H1 (cell line): ENCODE measurements at regions not wholly inside any gene's neighbourhood (a gene's known extent, or its start where the extent isn't known, plus 50 kb on each side); places are given as distances from the start of the nearest gene placed in this dataset.

ENCODE experiments used
- CTCF ChIA-PET: fragments of 300-600 bp; sonication (Branson Sonifier 250); formaldehyde crosslinking; loops from one replicate; lab custom pipeline; 2021; ENCODE audit not compliant: partially characterized antibody; lab: Charles Lee
- POLR2A ChIA-PET: fragments of 300-600 bp; sonication (Branson Sonifier 250); formaldehyde crosslinking; loops from one replicate; lab custom pipeline; 2021; ENCODE audit warnings: inconsistent platforms; ENCODE audit not compliant: partially characterized antibody; lab: Charles Lee
- DNase-seq, 2 experiments: peaks; one replicate each; pipeline versions ENCODE4 v3.0.0 to v3.0.0-alpha.2; 2010 to 2022; ENCODE audit warnings: low spot score in 2 of 2, low read depth in 1 of 2, mixed read lengths in 1 of 2
- FAIRE-seq: peaks from 2 replicates; lab custom pipeline; 2011; peaks lifted over from hg19 to GRCh38; lab: Jason Lieb, UNC
- H2AFZ ChIP-seq: 2 replicates; pipeline ENCODE4 v1.8.1; 2012; ENCODE audit warnings: low read length, inconsistent platforms
- H2AK5ac ChIP-seq: 2 replicates; pipeline ENCODE4 v1.6.1; 2013; ENCODE audit warnings: low read depth, low read length
- H2BK120ac ChIP-seq: replicated peaks from 2 replicates; pipeline ENCODE3; 2013; ENCODE audit warnings: low read depth, low read length, inconsistent platforms
- H2BK12ac ChIP-seq: 2 replicates; pipeline ENCODE4 v1.6.1; 2013; ENCODE audit warnings: low read depth, low read length
- H2BK15ac ChIP-seq: 2 replicates; pipeline ENCODE4 v1.6.1; 2013; ENCODE audit warnings: low read length
- H2BK20ac ChIP-seq: 2 replicates; pipeline ENCODE4 v1.6.1; 2013; ENCODE audit warnings: low read length
- H2BK5ac ChIP-seq: 2 replicates; pipeline ENCODE4 v1.6.1; 2013; ENCODE audit warnings: low read depth, low read length
- H3K14ac ChIP-seq: 2 replicates; pipeline ENCODE4 v1.6.1; 2013; ENCODE audit warnings: inconsistent platforms; ENCODE audit not compliant: insufficient read length
- H3K18ac ChIP-seq: 2 replicates; pipeline ENCODE4 v1.6.1; 2013; ENCODE audit warnings: low read length; ENCODE audit errors: extremely low read depth
- H3K23ac ChIP-seq: 2 replicates; pipeline ENCODE4 v1.6.1; 2013; ENCODE audit warnings: inconsistent platforms; ENCODE audit not compliant: insufficient read length
- H3K23me2 ChIP-seq: 2 replicates; pipeline ENCODE4 v1.6.1; 2013; ENCODE audit warnings: low read depth, low read length
- H3K27ac ChIP-seq: 2 replicates; pipeline ENCODE4 v1.6.1; 2011; ENCODE audit warnings: low read depth, low read length, inconsistent platforms
- H3K27me3 ChIP-seq, 4 experiments: replicated peaks in 1 of 4; 1 replicate in 1 of 4; 2 replicates in 3 of 4; pipeline versions ENCODE4 v1.6.1 to v1.8.1; 2011 to 2013; ENCODE audit warnings: low read length in 3 of 4, mild to moderate bottlenecking in 3 of 4, inconsistent platforms in 2 of 4, mixed read lengths in 2 of 4, moderate library complexity in 1 of 4; ENCODE audit not compliant: control insufficient read depth in 3 of 4, insufficient read depth in 3 of 4; ENCODE audit errors: extremely low read depth in 1 of 4
- H3K36me3 ChIP-seq, 4 experiments: 2 replicates each; pipeline versions ENCODE4 v1.6.1 to v1.8.1; 2011 to 2013; ENCODE audit warnings: mild to moderate bottlenecking in 4 of 4, low read length in 3 of 4, moderate library complexity in 2 of 4, control low read depth in 1 of 4, inconsistent platforms in 1 of 4; ENCODE audit not compliant: insufficient read depth in 4 of 4, control insufficient read depth in 2 of 4
- H3K4ac ChIP-seq: replicated peaks from 2 replicates; pipeline ENCODE3; 2013; ENCODE audit warnings: low read length, low read depth, mixed read lengths, inconsistent platforms; ENCODE audit not compliant: insufficient read length
- H3K4me1 ChIP-seq, 4 experiments: replicated peaks in 1 of 4; 1 replicate in 1 of 4; 2 replicates in 3 of 4; pipeline versions ENCODE4 v1.6.1 to v1.8.1; 2011 to 2013; ENCODE audit warnings: low read length in 3 of 4, inconsistent platforms in 2 of 4, mixed read lengths in 1 of 4; ENCODE audit not compliant: insufficient read depth in 4 of 4, control insufficient read depth in 3 of 4
- H3K4me2 ChIP-seq, 2 experiments: 2 replicates each; pipeline versions ENCODE4 v1.6.1 to v1.8.1; 2011 to 2013; ENCODE audit warnings: low read depth in 2 of 2, low read length in 2 of 2, control low read depth in 1 of 2, inconsistent platforms in 1 of 2, mild to moderate bottlenecking in 1 of 2; ENCODE audit not compliant: insufficient read depth in 1 of 2
- H3K4me3 ChIP-seq, 4 experiments: fragments of 200-600, 300-600 bp in 1 of 4; sonication (generic), shearing (Covaris generic), sonication (Bioruptor Twin) in 1 of 4; 2 replicates each; pipeline versions ENCODE4 v1.5.1 to v1.8.1; 2011 to 2016; ENCODE audit warnings: low read length in 4 of 4, low read depth in 3 of 4, control low read depth in 2 of 4, inconsistent platforms in 2 of 4, mild to moderate bottlenecking in 2 of 4, mixed read lengths in 1 of 4, moderate library complexity in 1 of 4; ENCODE audit not compliant: insufficient read depth in 2 of 4; ENCODE audit errors: extremely low read depth in 1 of 4
- H3K56ac ChIP-seq: replicated peaks from 2 replicates; pipeline ENCODE3; 2013; ENCODE audit warnings: low read depth, mild to moderate bottlenecking, mixed read lengths, low read length, inconsistent platforms; ENCODE audit not compliant: insufficient read length
- H3K79me1 ChIP-seq: 2 replicates; pipeline ENCODE4 v1.6.1; 2013; ENCODE audit warnings: low read depth, low read length, control low read depth
- H3K79me2 ChIP-seq, 2 experiments: 2 replicates each; pipeline versions ENCODE4 v1.6.1 to v1.8.1; 2012 to 2013; ENCODE audit warnings: low read length in 2 of 2, mild to moderate bottlenecking in 2 of 2, inconsistent platforms in 1 of 2; ENCODE audit not compliant: insufficient read depth in 2 of 2, control insufficient read depth in 1 of 2
- H3K9ac ChIP-seq, 4 experiments: replicated peaks in 1 of 4; 1 replicate in 1 of 4; 2 replicates in 3 of 4; pipeline versions ENCODE4 v1.6.1 to v1.8.1; 2011 to 2013; ENCODE audit warnings: low read depth in 3 of 4, low read length in 3 of 4, control low read depth in 2 of 4, mild to moderate bottlenecking in 2 of 4, moderate library complexity in 2 of 4, inconsistent platforms in 1 of 4; ENCODE audit errors: extremely low read depth in 1 of 4
- H3K9me3 ChIP-seq, 2 experiments: 2 replicates each; pipeline versions ENCODE4 v1.6.1 to v1.8.1; 2012 to 2013; ENCODE audit warnings: mild to moderate bottlenecking in 2 of 2, moderate library complexity in 2 of 2, control low read depth in 1 of 2, inconsistent platforms in 1 of 2, low read depth in 1 of 2, low read length in 1 of 2, mixed read lengths in 1 of 2; ENCODE audit not compliant: insufficient read depth in 2 of 2
- H4K20me1 ChIP-seq, 2 experiments: replicated peaks in 1 of 2; 2 replicates each; pipeline versions ENCODE3 to v1.8.1; 2011 to 2013; ENCODE audit warnings: inconsistent platforms in 2 of 2, low read length in 2 of 2, mild to moderate bottlenecking in 1 of 2; ENCODE audit not compliant: insufficient read depth in 2 of 2, control insufficient read depth in 1 of 2
- H4K5ac ChIP-seq: 2 replicates; pipeline ENCODE4 v1.6.1; 2013; ENCODE audit warnings: low read length, low read depth, mixed read lengths, inconsistent platforms; ENCODE audit not compliant: insufficient read length
- H4K8ac ChIP-seq: 2 replicates; pipeline ENCODE4 v1.8.0; 2013; ENCODE audit warnings: mild to moderate bottlenecking, moderate library complexity, low read length, inconsistent platforms; ENCODE audit not compliant: insufficient read depth; ENCODE audit errors: extremely low read depth
- H4K91ac ChIP-seq: replicated peaks from 2 replicates; pipeline ENCODE3; 2013; ENCODE audit warnings: low read length, mixed read lengths, inconsistent platforms; ENCODE audit not compliant: insufficient read length
- EZH2 ChIP-seq: fragments of 200-600 bp; sonication (generic); IDR thresholded peaks from 2 replicates; pipeline ENCODE4 v1.7.1; 2012; ENCODE audit warnings: low read depth, mild to moderate bottlenecking, moderate library complexity, low read length, inconsistent platforms; ENCODE audit not compliant: severe bottlenecking
- TAF7 ChIP-seq: optimal IDR thresholded peaks from 2 replicates; pipeline ENCODE3; 2011; ENCODE audit warnings: low read depth, mild to moderate bottlenecking, inconsistent platforms, low read length, moderate library complexity, borderline replicate concordance
- ZNF274 ChIP-seq: IDR thresholded peaks from 2 replicates; pipeline ENCODE4 v1.7.0; 2012; ENCODE audit warnings: low read length, borderline replicate concordance; ENCODE audit errors: extremely low read depth
- WGBS, 2 experiments: shearing (Covaris generic) in 1 of 2; methylation state at CpG; one replicate each; pipeline versions ENCODE4 v1.1.6 to v1.1.7; 2013 to 2015; ENCODE audit warnings: low lambda C conversion rate in 2 of 2, mixed read lengths in 2 of 2, inconsistent platforms in 1 of 2, low coverage in 1 of 2, missing lambda C conversion rate in 1 of 2; ENCODE audit not compliant: insufficient replicate concordance in 2 of 2, insufficient coverage in 1 of 2, insufficient read length in 1 of 2; ENCODE audit errors: extremely low coverage in 1 of 2, missing lambda C conversion rate in 1 of 2; 5-methylcytosine and 5-hydroxymethylcytosine counted together

DNA sequence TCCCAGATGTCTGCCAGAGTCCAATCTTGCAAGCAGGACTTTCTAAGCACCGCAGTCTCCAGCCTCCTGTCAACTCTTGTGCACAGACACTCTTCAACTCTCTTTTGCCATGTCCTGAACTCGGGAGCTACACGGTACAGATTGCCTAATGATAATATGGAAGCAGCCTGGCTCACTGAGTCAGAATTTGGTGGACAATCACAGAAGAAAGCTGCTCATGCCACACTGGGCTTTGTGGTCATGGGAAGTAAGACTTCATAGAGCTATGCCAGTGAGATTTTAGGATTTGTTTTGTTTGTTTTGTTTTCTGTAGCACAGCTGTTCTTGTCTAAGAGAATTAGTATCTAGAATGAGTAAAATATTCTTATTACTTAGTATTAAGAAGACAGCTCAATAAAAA is 144.1 kb upstream of the PRSS58 start:
- H3K79me1 ChIP-seq: no peaks in the 10 kb centered on the region
- H4K8ac ChIP-seq: no peak overlapping the region
- no peak overlapping the region for H2BK120ac ChIP-seq
- no peak overlapping the region for H3K56ac ChIP-seq
- H3K9ac ChIP-seq: no peak overlapping the region
- no peak overlapping the region for H2BK15ac ChIP-seq
- no peak overlapping the region for H2BK20ac ChIP-seq
- TF ChIP-seq EZH2 (no peak), TAF7 (no peak), ZNF274 (no peak)
- no peak overlapping the region for H2AK5ac ChIP-seq
- no peaks in the 10 kb centered on the region for H3K36me3 ChIP-seq
- no peaks in the 10 kb centered on the region for H3K27me3 ChIP-seq
- no peak overlapping the region for H2BK12ac ChIP-seq
- no peak overlapping the region for H3K18ac ChIP-seq
- POLR2A ChIA-PET: no interaction called here
- H4K91ac ChIP-seq: no peak overlapping the region
- CTCF ChIA-PET: interaction anchor here (0.8 to 3.4 kb wide), 16 partner anchors 11 to 137 kb away, joined by 3 to 26 read pairs (median 3); no protein-coding TSS in a partner anchor
- no peak overlapping the region for H3K4me3 ChIP-seq
- H4K5ac ChIP-seq: no peak overlapping the region
- no peaks in the 10 kb centered on the region for H3K79me2 ChIP-seq
- no peak for FAIRE-seq
- H2BK5ac ChIP-seq: no peak overlapping the region
- H3K9me3 ChIP-seq: no peaks in the 10 kb centered on the region
- H3K4ac ChIP-seq: no peak overlapping the region
- H2AFZ ChIP-seq: 0 out of 2 replicates have a peak overlapping the region, but pooled peaks have one; percentile 41
- H3K23me2 ChIP-seq: no peaks in the 10 kb centered on the region
- H4K20me1 ChIP-seq: no peaks in the 10 kb centered on the region
- no peak overlapping the region for H3K14ac ChIP-seq
- DNase-seq: no peak
- WGBS, 2 experiments: 97% methylated on average over 3 of the region's 3 CpGs; no CpG with 5 or more reads in 1 of the 2 experiments
- H3K4me1 ChIP-seq: no peaks in the 10 kb centered on the region
- H3K27ac ChIP-seq: no peak overlapping the region
- no peak overlapping the region for H3K23ac ChIP-seq
- no peak overlapping the region for H3K4me2 ChIP-seq
